ENCODE measurements at regions not wholly inside any gene's neighbourhood (a gene's known extent, or its start where the extent isn't known, plus 50 kb on each side); places are given as distances from the start of the nearest gene placed in this dataset.

- no peak for DNase-seq (ENCODE audit: low spot score)
Observed at GRCh38 chr9:99713838-99714306, 107.8 kb upstream of the NR4A3 start.

GRCh38 chr9:99718631-99719030 lies 103.1 kb upstream of the NR4A3 start:
- DNase-seq (ENCODE audit: low spot score) = no peak

- DNase-seq (ENCODE audit: low spot score) = no peak
Observed at GRCh38 chr9:99720455-99721050, 101.1 kb upstream of the NR4A3 start.

GRCh38 chr9:99721898-99722297 lies 99.8 kb upstream of the NR4A3 start:
- no peak for DNase-seq (ENCODE audit: low spot score)

GRCh38 chr9:99722877-99723276 lies 98.8 kb upstream of the NR4A3 start:
- DNase-seq (ENCODE audit: low spot score) = no peak

- no peak for DNase-seq (ENCODE audit: low spot score)
Observed at GRCh38 chr9:99724640-99725039, 97.0 kb upstream of the NR4A3 start.

DNA sequence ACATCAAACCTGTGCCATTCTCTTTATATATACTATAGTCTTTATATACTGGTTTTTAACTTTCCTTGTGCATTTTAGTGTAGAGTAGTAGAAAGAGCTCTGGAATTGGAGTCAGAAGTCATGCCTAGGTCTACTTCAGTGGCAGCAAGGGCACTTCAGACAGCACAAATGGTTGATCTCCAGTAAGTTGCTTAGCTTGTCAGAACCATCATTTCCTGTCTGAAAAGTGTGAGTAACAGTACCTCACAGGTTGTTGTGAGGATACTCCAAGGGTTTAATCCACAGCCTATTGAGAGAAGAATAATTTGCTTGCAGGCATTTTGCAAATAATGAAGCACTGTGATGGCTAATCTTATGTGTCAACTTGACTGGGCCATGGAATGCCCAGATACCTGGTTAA lies 95.8 kb upstream of the NR4A3 start:
- DNase-seq (ENCODE audit: low spot score) = no peak

GRCh38 chr9:99726758-99727157 lies 94.9 kb upstream of the NR4A3 start:
- DNase-seq (ENCODE audit: low spot score) = no peak

GRCh38 chr9:99730062-99730461 lies 91.6 kb upstream of the NR4A3 start:
- no peak for DNase-seq (ENCODE audit: low spot score)

- DNase-seq (ENCODE audit: low spot score) = no peak
Observed at GRCh38 chr9:99731950-99732349, 89.7 kb upstream of the NR4A3 start.

DNA sequence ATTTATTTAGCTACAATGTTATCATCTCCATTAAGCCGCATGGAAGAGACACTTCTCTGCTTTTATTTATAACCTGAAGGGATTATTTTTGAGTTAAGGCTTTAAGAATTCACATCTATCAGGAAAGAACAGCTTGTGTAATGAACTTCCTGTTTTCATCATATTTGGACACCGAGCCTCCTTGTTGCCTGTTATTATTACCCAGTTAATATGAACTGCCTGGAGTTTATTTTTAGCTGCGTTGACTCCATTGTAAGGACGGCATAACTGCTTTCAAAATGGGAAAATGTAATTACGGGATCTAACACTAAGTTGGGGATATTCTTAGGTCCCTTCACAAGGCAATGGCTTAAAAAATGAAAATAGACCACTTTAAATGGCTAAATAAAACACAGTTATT lies 89.0 kb upstream of the NR4A3 start:
- DNase-seq (ENCODE audit: low spot score) = no peak

DNA sequence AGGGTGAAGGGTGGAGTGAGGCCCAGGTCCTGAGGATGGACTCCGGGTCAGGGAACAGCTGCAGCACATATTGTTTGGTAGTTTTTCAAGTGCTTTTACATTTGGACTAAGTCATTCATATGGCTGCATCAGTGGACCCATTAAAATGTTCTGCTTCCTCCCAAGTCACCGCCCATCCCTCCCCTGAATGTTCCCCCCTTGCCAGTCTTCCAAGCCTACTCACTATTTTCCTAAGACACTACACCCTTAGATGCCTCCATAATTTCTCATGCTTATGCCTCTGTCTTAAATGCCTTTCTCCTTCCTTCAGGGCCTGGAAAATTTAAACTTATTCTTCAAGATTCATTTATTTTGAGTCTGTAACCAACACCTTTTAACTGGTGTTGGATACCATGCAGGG lies 86.6 kb upstream of the NR4A3 start:
- DNase-seq (ENCODE audit: low spot score) = no peak

DNA sequence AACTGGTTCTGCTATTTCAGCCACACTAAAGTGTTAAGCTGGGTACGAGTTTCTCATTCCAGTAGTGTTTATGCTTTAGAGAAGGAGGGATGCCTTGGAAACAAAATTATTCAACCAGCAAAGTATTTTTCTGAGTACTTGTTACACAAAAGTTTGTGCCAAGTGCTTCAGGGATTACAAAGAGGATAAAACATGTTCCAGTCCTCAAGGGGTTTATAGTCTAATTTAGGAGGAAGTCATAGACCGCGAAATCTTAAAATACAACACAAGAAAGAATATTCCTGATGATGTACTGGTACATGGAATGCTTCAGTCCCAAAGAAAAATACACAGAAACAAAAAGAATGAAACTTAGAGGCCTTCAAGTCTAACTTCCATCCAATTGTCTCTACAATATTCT lies 85.4 kb upstream of the NR4A3 start:
- no peak for DNase-seq (ENCODE audit: low spot score)

GRCh38 chr9:99737649-99738048 lies 84.0 kb upstream of the NR4A3 start:
- DNase-seq (ENCODE audit: low spot score) = no peak

DNA sequence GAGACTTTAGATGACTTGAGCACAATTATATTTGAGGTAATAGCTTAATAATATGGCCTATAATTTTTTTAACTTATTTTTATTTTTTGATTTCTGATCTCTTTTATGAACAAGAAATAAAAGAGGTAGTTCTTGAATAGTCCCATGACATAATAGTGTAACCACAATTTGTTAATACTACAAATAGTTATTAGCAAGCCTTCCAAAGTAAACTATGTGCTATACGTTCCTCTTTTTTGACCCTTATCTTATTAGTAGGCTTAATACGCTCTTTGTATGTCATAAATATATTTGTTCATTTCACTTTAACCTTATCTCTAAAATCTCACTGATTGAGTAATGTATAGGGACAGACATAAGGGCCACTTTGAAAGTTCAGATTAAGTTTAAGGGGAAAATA lies 78.7 kb upstream of the NR4A3 start:
- no peak for DNase-seq (ENCODE audit: low spot score)

GRCh38 chr9:99743455-99743854 lies 78.2 kb upstream of the NR4A3 start:
- DNase-seq (ENCODE audit: low spot score) = no peak

DNA sequence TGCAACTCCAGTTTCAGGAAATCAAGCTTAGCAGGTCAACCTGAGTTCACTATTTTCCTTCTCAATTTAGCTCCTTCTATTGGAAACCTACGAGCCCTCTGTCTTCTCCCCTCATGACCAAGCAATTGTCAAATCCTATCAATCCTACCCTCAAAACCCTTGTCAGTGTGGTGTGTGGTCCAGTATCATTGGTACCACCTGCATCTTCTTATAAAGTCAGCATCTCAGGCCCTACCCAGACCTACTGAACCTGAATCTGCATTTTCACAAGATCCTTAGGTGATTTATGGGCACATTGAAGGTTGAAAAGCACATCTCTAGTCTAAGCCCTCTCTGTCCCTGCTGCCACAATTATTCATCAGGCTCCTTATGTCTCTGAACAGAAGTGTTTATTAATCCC lies 77.6 kb upstream of the NR4A3 start:
- DNase-seq (ENCODE audit: low spot score) = no peak

- DNase-seq (ENCODE audit: low spot score) = no peak
Observed at GRCh38 chr9:99745085-99745484, 76.6 kb upstream of the NR4A3 start.

GRCh38 chr9:99746406-99746805 lies 75.3 kb upstream of the NR4A3 start:
- no peak for DNase-seq (ENCODE audit: low spot score)

GRCh38 chr9:99748266-99748665 lies 73.4 kb upstream of the NR4A3 start:
- no peak for DNase-seq (ENCODE audit: low spot score)

GRCh38 chr9:99748676-99749075 lies 73.0 kb upstream of the NR4A3 start:
- no peak for DNase-seq (ENCODE audit: low spot score)

GRCh38 chr9:99749641-99750040 lies 72.0 kb upstream of the NR4A3 start:
- DNase-seq (ENCODE audit: low spot score) = no peak

DNA sequence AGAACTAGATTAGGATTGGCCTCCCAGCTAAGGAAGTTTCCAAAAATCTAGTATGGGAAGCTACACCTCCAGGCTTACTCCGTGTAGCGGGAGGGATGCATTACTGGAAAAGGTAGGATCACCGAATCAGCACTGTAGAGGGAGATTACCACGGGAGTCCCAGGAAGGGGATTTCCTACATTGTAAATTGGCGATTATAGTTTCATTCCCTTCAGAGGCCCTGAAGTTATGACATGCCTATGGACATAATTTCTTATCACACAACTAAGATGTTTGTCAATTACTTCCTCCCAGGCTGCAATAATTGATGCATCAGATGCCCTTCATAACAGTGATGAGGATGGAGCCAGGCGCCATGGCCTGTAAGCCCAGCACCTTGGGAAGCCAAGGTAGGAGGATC lies 71.2 kb upstream of the NR4A3 start:
- DNase-seq (ENCODE audit: low spot score) = no peak

GRCh38 chr9:99752417-99753109 lies 69.1 kb upstream of the NR4A3 start:
- DNase-seq (ENCODE audit: low spot score) = no peak

All from left forelimb (tissue), 1 donor.